Right atrium auricular region (tissue), 2 donors: ENCODE measurements at regions not wholly inside any gene's neighbourhood (a gene's known extent, or its start where the extent isn't known, plus 50 kb on each side); places are given as distances from the start of the nearest gene placed in this dataset.
"Not testable (repeated sequence)": the region's sequence is repeated elsewhere in the genome, so short reads cannot be mapped to it uniquely, and the experiment has no call there.

Experiments used
- DNase-seq: peaks from one replicate; pipeline ENCODE4 v3.0.0-alpha.2; 2019; ENCODE audit warnings: low spot score
- H3K27ac ChIP-seq, 2 donors: fragments of 200-600 bp; sonication (generic); 1 replicate in 1 of 2; 2 replicates in 1 of 2; pipeline ENCODE4 v1.5.1; 2016 to 2019
- H3K27me3 ChIP-seq, 2 donors: fragments of 200-600 bp; sonication (generic); one replicate each; pipeline versions ENCODE4 v1.5.1 to v1.6.0; 2017 to 2019
- H3K36me3 ChIP-seq: fragments of 200-600 bp; sonication (generic); one replicate; pipeline ENCODE4 v1.5.1; 2016
- H3K4me1 ChIP-seq, 2 donors: fragments of 200-600 bp; sonication (generic); one replicate each; pipeline versions ENCODE4 v1.5.1 to v1.6.0; 2017 to 2019
- H3K4me3 ChIP-seq, 2 donors: fragments of 200-600 bp; sonication (generic); 1 replicate in 1 of 2; 2 replicates in 1 of 2; pipeline ENCODE4 v1.5.1; 2017 to 2019; ENCODE audit warnings: mild to moderate bottlenecking in 1 of 2, moderate library complexity in 1 of 2
- H3K9me3 ChIP-seq, 2 donors: fragments of 200-600 bp; sonication (generic); one replicate each; pipeline ENCODE4 v1.5.1; 2019
- TF ChIP-seq, protein P1 (sequence below), 2 donors: fragments of 200-600 bp; sonication (generic); IDR thresholded peaks; one replicate each; pipeline ENCODE4 v1.5.1; 2019; ENCODE audit warnings: antibody characterized with exemption in 2 of 2

DNA sequence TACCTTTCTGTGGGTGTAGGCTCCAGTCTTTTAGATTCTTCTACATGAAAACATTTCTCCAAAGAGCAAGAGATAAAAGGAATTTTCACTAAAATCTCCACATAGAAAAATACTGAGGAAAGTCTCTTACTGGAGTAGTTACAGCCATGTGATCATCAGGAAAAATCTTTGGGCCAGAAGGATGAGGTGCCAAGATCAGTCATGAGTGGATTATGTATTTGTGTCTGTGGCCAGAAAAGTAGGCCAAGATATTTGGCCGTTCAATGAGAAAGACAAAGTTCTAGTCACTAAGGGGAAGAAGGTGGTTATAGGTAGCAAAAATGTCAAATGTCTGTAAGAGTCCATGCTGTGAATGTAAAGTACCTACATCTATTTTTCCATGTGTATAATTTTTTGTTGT is 339.3 kb downstream of the NSUN3 start:
- TF ChIP-seq, protein P1, sequence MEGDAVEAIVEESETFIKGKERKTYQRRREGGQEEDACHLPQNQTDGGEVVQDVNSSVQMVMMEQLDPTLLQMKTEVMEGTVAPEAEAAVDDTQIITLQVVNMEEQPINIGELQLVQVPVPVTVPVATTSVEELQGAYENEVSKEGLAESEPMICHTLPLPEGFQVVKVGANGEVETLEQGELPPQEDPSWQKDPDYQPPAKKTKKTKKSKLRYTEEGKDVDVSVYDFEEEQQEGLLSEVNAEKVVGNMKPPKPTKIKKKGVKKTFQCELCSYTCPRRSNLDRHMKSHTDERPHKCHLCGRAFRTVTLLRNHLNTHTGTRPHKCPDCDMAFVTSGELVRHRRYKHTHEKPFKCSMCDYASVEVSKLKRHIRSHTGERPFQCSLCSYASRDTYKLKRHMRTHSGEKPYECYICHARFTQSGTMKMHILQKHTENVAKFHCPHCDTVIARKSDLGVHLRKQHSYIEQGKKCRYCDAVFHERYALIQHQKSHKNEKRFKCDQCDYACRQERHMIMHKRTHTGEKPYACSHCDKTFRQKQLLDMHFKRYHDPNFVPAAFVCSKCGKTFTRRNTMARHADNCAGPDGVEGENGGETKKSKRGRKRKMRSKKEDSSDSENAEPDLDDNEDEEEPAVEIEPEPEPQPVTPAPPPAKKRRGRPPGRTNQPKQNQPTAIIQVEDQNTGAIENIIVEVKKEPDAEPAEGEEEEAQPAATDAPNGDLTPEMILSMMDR (IDR thresholded peaks at IDR 0.05) = no peak
- H3K27me3 ChIP-seq = no peaks in the 10 kb centered on the region
- no peak overlapping the region for H3K4me3 ChIP-seq
- no peaks in the 10 kb centered on the region for H3K4me1 ChIP-seq
- H3K36me3 ChIP-seq = no peaks in the 10 kb centered on the region
- H3K27ac ChIP-seq = no peak overlapping the region
- no peaks in the 10 kb centered on the region for H3K9me3 ChIP-seq
- no peak for DNase-seq

DNA sequence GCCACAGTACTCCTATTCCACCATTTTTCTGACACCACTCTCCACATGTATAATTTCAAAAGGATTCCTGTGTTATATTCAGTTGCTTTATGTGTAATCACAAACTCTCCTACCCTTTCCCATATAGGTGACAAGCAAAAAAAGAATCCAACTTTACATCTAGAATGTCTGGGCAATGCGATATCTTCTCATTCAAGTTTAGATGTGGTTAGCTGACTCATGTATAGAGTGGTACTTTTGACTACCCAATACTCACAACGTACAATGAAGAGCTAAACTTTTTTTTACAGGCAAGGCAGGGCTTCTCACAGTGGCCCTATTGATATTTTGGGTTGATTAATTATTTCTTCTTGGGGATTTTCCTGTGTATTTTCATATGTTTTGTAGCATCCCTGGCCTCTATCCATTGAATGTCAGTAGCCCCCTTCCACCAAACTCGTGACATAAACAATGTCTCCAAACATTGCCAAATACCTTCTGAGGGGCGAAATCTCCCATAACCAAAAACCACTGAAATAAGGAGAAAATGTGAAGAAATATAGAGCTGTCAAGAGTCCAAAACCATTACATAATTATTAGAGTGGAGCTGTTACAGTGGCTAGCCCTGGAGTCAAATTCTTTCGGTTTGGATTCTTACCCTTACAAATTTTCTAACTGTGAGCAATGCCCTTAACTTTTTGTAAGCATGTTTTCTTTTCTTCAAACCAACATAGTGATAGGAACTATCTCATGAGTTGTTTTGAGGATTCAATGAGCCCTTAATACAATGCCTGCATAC is 342.6 kb downstream of the NSUN3 start:
- H3K36me3 ChIP-seq = no peaks in the 10 kb centered on the region
- H3K4me3 ChIP-seq = no peak overlapping the region
- DNase-seq = no peak
- no peaks in the 10 kb centered on the region for H3K27me3 ChIP-seq
- TF ChIP-seq, protein P1 (IDR thresholded peaks at IDR 0.05) = no peak
- no peaks in the 10 kb centered on the region for H3K9me3 ChIP-seq
- H3K4me1 ChIP-seq = no peaks in the 10 kb centered on the region
- H3K27ac ChIP-seq = no peak overlapping the region

DNA sequence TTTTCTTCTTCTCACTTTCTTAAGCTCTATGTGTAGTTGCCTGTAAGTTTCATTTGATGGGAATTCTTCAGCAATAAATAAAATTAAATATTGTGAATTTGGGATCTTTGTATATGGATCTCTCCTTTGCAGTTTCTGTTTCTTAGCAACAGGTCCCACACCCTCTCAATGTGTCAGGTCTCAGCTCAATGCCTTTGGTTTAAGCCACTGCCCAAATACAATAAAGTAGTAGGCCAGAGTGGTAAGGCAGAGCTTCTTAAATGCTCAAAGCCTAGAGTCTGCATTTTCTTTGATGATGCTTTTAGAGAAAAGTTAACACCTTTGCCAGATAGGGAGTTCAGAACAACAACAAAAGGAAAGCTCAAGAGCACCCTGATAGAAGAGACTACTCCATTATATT is 343.7 kb downstream of the NSUN3 start:
- no peaks in the 10 kb centered on the region for H3K9me3 ChIP-seq
- DNase-seq = no peak
- H3K36me3 ChIP-seq = no peaks in the 10 kb centered on the region
- TF ChIP-seq, protein P1 (IDR thresholded peaks at IDR 0.05) = no peak
- H3K4me1 ChIP-seq = no peaks in the 10 kb centered on the region
- H3K27me3 ChIP-seq = no peaks in the 10 kb centered on the region
- H3K4me3 ChIP-seq = no peak overlapping the region
- no peak overlapping the region for H3K27ac ChIP-seq

DNA sequence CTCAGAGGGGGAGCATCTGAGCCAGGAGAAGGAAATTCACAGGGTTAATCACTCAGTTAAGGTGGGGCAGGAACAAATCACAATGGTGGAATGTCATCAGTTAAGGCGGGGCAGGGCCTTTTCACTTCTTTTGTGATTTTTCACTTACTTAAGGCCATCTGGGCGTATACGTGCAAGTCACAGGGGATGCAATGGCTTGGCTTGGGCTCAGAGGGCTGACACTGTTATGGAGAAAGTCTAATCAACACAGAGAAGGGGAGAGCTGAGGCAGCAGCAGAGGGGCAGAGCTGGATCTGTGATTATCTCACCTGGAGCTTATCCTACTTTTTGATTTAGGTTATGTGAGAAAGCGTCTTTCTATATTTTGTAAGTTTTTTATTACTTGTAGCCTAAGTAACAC is 350.1 kb downstream of the NSUN3 start:
- not testable (repeated sequence) for H3K4me3 ChIP-seq, H3K4me1 ChIP-seq, H3K27ac ChIP-seq, H3K36me3 ChIP-seq, DNase-seq, H3K9me3 ChIP-seq, H3K27me3 ChIP-seq

DNA sequence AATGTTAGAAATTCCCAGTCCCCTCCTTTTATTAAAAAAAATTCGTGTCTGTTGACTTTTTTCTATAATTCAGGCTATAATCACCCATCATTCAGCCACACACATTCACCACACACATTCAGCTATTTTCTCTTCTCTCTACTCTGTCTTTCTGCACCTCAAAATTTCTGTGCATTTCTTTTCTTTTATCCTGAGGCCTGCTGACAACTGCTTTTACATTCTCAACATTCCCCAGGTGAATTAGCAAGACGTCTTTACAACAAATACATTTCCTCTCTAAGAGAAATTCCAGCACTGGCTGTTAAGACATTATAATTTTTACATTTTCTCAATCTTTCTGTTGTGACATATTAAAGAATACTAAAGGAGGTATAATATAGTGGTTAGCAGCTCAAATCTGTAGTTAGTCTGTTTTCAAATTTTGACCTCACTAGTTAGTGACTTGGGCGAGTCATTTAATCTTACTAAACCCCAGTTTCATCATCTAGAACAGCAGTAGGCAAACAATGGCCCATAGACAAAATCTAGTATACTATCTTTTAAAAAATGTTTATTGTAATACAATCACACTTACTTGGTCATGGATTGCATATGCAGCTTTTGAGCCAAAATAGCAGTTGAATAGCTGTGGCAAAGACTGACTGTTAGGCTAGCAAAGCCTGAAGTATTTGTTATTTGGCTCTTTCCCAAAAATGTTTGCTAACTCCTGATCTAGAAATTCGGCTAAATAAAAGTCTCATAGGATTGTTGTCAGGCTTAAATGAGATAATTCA is 350.7 kb downstream of the NSUN3 start:
- H3K27me3 ChIP-seq = no peaks in the 10 kb centered on the region
- no peaks in the 10 kb centered on the region for H3K4me1 ChIP-seq
- no peaks in the 10 kb centered on the region for H3K9me3 ChIP-seq
- H3K4me3 ChIP-seq = no peak overlapping the region
- H3K27ac ChIP-seq = no peak overlapping the region
- DNase-seq = no peak
- TF ChIP-seq, protein P1 (IDR thresholded peaks at IDR 0.05) = no peak
- H3K36me3 ChIP-seq = no peaks in the 10 kb centered on the region

DNA sequence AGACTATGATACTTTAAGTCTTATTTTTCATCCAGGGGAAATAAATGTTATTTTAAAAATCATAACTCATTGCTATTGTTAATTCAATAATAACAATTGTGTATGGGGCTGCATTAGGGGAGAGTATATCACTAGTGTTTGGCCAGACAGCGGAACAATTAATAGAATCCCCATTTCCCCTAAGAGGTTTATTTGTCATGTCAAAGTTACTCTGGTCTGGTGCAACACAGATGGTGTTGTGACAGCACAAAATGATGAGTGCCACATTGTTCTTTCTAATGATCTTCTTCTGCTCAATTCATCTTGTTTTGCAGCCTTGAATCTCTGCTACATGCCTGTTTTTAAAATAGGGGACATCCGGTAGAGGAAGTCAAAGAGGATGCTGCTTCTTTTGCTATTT is 351.6 kb downstream of the NSUN3 start:
- DNase-seq = no peak
- H3K27me3 ChIP-seq = no peaks in the 10 kb centered on the region
- no peaks in the 10 kb centered on the region for H3K4me1 ChIP-seq
- no peak overlapping the region for H3K27ac ChIP-seq
- no peak overlapping the region for H3K4me3 ChIP-seq
- TF ChIP-seq, protein P1 (IDR thresholded peaks at IDR 0.05) = no peak
- H3K36me3 ChIP-seq = no peaks in the 10 kb centered on the region
- H3K9me3 ChIP-seq = no peaks in the 10 kb centered on the region
